Activated naive CD4-positive, alpha-beta T cell treated with anti-CD3 and anti-CD28 coated beads for 36 hours (primary cell): ENCODE measurements at regions not wholly inside any gene's neighbourhood (a gene's known extent, or its start where the extent isn't known, plus 50 kb on each side); places are given as distances from the start of the nearest gene placed in this dataset.

ENCODE experiments used
- CTCF ChIA-PET: fragments of 350-600 bp; sonication (Branson Sonifier 250); formaldehyde crosslinking; loops from one replicate; lab custom pipeline; 2021; ENCODE audit warnings: antibody characterized with exemption; lab: Charles Lee
- DNase-seq: peaks from one replicate; pipeline ENCODE4 v3.0.0-alpha.2; 2020
- H3K27ac Mint-ChIP-seq: one replicate; pipeline ENCODE4 v1.8.0; 2021; ENCODE audit warnings: mild to moderate bottlenecking, mixed read lengths
- H3K27me3 Mint-ChIP-seq: one replicate; pipeline ENCODE4 v1.8.0; 2021; ENCODE audit warnings: low read depth, mixed read lengths
- H3K36me3 Mint-ChIP-seq: one replicate; pipeline ENCODE4 v1.8.0; 2021; ENCODE audit warnings: low read depth, mixed read lengths
- H3K4me1 Mint-ChIP-seq: one replicate; pipeline ENCODE4 v1.8.0; 2021; ENCODE audit warnings: low read depth, mixed read lengths
- H3K4me3 Mint-ChIP-seq: one replicate; pipeline ENCODE4 v1.8.0; 2021; ENCODE audit warnings: mild to moderate bottlenecking, moderate library complexity, mixed read lengths
- H3K9me3 Mint-ChIP-seq: one replicate; pipeline ENCODE4 v1.8.0; 2021; ENCODE audit warnings: mixed read lengths
- intact Hi-C: fragments of 100-400 bp; cut with micrococcal nuclease; formaldehyde crosslinking; loops from one replicate; pipeline ENCODE4 v1.15.1; 2023

DNA sequence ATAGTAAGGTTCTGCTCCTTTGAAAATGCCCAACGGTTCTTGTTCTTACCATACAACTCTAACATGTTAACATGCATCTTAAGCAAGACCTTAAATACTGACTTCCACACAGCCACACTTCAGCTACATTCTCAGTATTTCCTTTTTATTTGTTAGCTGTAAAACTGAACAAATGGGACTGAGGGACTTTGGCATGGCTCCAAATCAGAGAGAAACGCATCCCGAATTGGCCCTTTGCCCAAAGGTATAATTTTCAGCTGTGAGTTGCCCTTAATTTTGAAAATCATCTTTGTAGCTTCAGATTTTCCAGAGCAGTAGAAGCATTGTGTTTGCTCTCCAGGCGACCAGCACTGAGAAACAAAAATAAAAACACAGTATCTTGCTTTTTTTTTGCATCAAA is 56.4 kb downstream of the NEUROD6 start:
- Mint-ChIP-seq H3K4me3 (no peak overlapping the region), H3K27me3 (no peaks in the 10 kb centered on the region), H3K27ac (no peak overlapping the region), H3K36me3 (no peaks in the 10 kb centered on the region), H3K9me3 (peaks cover 1% of the 10 kb centered on the region), H3K4me1 (no peaks in the 10 kb centered on the region)
- CTCF ChIA-PET, result no interaction called here
- intact Hi-C loops, result no loop called here
- no peak for DNase-seq

DNA sequence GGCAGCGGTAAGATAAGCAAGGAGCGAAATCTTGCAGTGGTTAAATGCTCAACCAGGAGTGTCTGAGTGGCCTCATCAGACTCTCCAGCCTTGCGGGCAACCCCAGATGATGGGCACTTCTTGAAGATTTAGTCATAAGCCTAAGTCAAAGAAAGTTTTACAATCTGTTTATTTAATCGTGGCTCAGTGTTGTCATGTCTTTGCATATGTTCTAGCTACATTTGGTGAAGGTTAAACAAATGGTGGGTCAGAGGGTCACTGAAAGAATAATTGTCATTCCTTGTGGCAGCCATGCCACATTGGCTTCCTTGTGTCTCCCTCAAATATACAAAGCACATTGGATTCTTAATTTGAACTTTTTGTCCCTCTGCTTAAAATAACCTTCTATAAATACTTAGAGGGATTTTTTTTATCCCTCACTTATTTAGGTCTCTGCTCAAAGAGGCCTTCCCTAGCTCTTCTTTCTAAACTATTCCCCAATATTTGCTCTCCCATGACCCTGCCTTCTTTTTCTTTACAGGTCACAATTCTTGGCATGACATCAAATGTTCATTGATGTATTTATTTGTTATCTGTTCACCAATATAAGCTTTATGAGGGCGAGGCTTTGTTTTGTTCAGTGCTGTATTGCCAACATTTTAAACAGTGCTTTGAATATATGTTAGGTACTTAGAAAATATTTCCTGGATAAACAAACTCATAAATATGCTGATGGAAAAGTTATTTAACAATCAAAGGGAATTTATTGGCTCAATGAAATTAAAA is 68.7 kb downstream of the NEUROD6 start:
- H3K4me1 Mint-ChIP-seq, result no peaks in the 10 kb centered on the region
- no peaks in the 10 kb centered on the region for H3K27me3 Mint-ChIP-seq
- no peak overlapping the region for H3K4me3 Mint-ChIP-seq
- CTCF ChIA-PET, result no interaction called here
- no peaks in the 10 kb centered on the region for H3K36me3 Mint-ChIP-seq
- no peak for DNase-seq
- H3K27ac Mint-ChIP-seq, result no peak overlapping the region
- H3K9me3 Mint-ChIP-seq, result no peaks in the 10 kb centered on the region
- intact Hi-C loops, result no loop called here

DNA sequence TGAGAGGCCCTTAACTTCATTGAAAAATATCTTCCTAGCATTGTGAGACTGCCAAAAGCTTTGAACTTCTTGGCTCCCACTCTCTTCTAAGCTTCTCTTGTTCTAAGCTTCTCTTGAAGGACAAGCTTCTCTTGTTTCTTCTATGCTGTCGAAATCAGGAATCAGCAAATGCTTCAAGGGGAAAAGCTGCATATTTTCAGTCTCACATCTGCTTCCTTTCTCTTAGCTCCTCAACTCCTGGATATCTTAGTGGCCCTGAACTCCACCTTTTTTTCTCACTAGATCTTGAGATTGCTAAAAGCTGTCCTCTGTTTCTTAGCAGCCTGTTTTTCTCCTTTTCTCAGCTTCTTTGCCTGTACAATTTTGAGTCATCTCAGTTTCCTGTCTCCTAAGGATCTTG is 73.0 kb downstream of the NEUROD6 start:
- intact Hi-C loops, result no loop called here
- CTCF ChIA-PET, result no interaction called here

DNA sequence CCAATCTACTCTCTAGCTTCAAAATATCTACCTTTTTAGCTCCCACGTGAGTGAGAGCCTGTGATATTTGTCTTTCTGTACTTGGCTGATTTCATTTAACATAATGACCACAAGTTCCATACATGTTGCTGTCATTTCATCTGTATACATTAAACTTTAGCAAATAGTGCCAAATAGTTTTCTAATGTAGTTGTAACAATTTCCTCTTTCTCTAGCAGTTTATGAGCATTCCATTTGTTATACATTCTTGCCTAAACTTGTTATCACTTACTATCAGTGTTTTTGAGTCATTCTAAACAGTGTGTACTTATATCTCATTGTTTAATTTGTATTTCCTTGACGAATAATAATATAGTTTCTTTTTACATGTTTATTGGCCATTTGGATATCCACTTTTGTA is 77.2 kb downstream of the NEUROD6 start:
- Mint-ChIP-seq H3K9me3 (no peaks in the 10 kb centered on the region), H3K27me3 (no peaks in the 10 kb centered on the region), H3K36me3 (no peaks in the 10 kb centered on the region), H3K4me3 (no peak overlapping the region), H3K27ac (no peak overlapping the region), H3K4me1 (no peaks in the 10 kb centered on the region)
- DNase-seq, result no peak
- CTCF ChIA-PET, result no interaction called here
- intact Hi-C loops, result no loop called here

More for the DNA sequence above, 73.0 kb downstream of the NEUROD6 start:
- no peak for DNase-seq
- H3K4me3 Mint-ChIP-seq, result no peak overlapping the region
- no peaks in the 10 kb centered on the region for H3K36me3 Mint-ChIP-seq
- H3K27me3 Mint-ChIP-seq, result no peaks in the 10 kb centered on the region
- no peak overlapping the region for H3K27ac Mint-ChIP-seq
- H3K9me3 Mint-ChIP-seq, result no peaks in the 10 kb centered on the region
- no peaks in the 10 kb centered on the region for H3K4me1 Mint-ChIP-seq

DNA sequence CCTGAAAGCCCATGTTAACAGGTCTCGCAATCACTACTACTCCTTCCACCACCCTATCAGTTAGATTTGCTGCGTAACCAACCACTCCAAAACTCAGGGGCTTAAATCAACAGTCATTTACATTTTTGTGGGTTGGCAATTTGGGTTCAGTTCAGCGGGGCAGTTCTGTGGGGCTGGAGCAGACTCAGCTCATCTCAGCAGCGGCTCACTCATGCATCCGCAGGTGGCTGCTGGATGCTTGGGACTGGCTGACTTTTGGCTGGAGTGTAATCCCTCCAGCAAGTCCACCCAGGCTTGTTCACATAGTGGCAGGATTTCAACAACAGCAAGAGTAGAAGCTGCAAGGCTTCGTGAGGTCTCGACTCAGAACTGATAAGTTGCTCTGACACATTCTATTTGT is 79.2 kb downstream of the NEUROD6 start:
- no peaks in the 10 kb centered on the region for H3K9me3 Mint-ChIP-seq
- CTCF ChIA-PET, result no interaction called here
- H3K27ac Mint-ChIP-seq, result no peak overlapping the region
- H3K4me1 Mint-ChIP-seq, result no peaks in the 10 kb centered on the region
- intact Hi-C loops, result no loop called here
- no peak overlapping the region for H3K4me3 Mint-ChIP-seq
- no peaks in the 10 kb centered on the region for H3K27me3 Mint-ChIP-seq
- no peak for DNase-seq
- no peaks in the 10 kb centered on the region for H3K36me3 Mint-ChIP-seq

DNA sequence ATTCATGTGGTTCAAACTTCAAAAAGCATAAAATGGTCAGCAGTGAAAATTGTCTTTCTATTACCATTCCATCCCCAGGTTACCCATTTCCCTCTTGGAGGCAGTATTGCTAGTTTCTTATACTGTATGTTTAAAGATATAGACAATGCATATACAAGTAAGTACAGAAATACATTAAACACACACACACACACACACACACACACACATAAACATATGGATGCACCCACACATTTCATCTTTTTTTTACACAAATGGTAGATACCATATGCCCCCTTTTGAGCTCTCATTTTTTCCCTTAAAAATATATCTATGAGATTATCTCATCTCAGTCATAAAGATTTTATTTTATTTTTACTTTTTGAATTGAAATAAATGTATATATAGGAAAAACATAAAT is 79.7 kb downstream of the NEUROD6 start:
- H3K9me3 Mint-ChIP-seq, result no peaks in the 10 kb centered on the region
- no peaks in the 10 kb centered on the region for H3K4me1 Mint-ChIP-seq
- H3K4me3 Mint-ChIP-seq, result no peak overlapping the region
- no peaks in the 10 kb centered on the region for H3K27me3 Mint-ChIP-seq
- intact Hi-C loops, result no loop called here
- H3K27ac Mint-ChIP-seq, result no peak overlapping the region
- no peak for DNase-seq
- CTCF ChIA-PET, result no interaction called here
- H3K36me3 Mint-ChIP-seq, result no peaks in the 10 kb centered on the region

DNA sequence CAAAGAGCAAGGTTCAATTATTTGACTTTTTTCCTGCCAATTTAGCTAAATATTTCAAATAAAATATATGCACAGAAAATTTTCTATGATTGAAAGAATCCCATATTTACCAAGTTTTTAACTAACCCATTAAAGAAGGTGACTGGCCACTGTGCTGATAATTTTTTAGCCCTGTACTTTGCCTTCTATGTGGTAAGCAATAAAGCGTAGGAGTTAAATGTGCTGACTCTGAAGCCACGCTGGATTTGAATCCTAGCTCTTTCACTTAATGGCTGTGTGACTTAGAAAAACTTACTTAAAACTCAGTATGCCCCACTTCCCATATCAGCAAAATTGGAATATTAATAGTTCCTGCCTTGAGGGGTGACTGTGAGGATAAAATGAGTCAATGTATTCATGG is 82.1 kb downstream of the NEUROD6 start:
- Mint-ChIP-seq H3K4me1 (no peaks in the 10 kb centered on the region), H3K9me3 (no peaks in the 10 kb centered on the region), H3K27ac (no peak overlapping the region), H3K27me3 (no peaks in the 10 kb centered on the region), H3K4me3 (no peak overlapping the region), H3K36me3 (no peaks in the 10 kb centered on the region)
- intact Hi-C loops, result no loop called here
- no peak for DNase-seq
- CTCF ChIA-PET, result no interaction called here

DNA sequence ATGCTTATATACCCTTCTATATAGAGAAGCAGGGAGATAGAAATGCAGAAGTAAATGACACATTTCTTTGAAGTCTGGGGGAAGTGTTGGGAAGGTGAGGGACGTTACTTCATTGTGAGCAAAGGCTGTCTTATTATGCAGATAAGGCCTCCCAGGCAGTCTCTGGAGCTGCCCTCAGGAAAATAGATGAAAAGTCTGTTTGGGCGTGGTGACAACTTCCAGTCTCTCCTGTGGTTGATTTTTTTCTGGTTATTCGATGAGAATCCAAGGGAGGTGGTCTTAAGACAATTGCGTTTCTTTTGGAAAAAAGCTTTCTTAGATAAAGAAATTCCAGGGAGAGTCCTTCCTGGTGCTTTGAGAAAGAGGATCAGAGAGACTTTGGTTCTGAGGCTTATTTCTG is 84.0 kb downstream of the NEUROD6 start:
- intact Hi-C loops, result no loop called here
- Mint-ChIP-seq H3K4me3 (no peak overlapping the region), H3K36me3 (no peaks in the 10 kb centered on the region), H3K4me1 (no peaks in the 10 kb centered on the region), H3K9me3 (no peaks in the 10 kb centered on the region), H3K27ac (no peak overlapping the region), H3K27me3 (no peaks in the 10 kb centered on the region)
- CTCF ChIA-PET, result no interaction called here
- no peak for DNase-seq

DNA sequence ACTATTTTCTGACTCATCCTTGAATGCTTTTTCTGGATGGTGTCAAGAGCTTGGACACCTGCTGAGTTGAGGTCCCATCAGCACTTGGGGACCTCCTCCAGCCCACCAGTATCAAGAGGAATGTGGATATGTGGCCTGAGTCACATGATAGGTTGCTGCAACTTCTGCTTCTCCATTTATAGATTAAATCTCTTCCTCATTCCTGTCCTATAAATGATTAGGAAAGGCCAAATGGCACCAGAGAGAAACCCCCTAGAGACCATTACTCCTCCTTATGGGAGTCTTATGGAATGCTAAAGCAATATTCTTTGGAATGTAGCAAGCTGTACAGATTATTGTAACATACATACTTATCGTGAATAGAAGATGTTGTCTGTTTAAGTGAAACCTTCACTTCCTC is 85.6 kb downstream of the NEUROD6 start:
- DNase-seq, result no peak
- Mint-ChIP-seq H3K4me1 (no peaks in the 10 kb centered on the region), H3K4me3 (no peak overlapping the region), H3K36me3 (no peaks in the 10 kb centered on the region), H3K27ac (no peak overlapping the region), H3K9me3 (no peaks in the 10 kb centered on the region), H3K27me3 (no peaks in the 10 kb centered on the region)
- CTCF ChIA-PET, result interaction anchor here (0.5 to 1.4 kb wide), 2 partner anchors 11 to 25 kb away, joined by 4 to 5 read pairs; no protein-coding TSS in a partner anchor
- intact Hi-C loops, result no loop called here

DNA sequence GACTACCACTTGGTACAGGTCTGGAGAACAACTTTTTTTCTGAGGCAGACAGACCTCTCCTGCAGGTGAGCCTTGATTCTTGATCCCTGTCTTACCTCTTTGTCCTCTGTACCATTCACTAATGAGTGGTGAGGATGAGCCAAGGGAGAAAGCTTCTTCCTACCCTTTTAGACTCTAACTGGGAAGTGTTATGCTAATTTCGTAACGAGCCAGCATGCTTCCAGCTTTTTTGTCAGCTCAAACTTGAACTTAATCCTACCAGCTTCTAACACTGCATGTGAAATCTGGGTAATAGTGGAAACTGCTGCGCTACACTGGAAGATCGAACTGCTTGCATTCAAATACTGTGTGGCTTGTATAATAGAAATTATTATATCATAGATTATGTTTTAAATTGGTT is 87.0 kb downstream of the NEUROD6 start:
- intact Hi-C loops, result no loop called here
- Mint-ChIP-seq H3K36me3 (no peaks in the 10 kb centered on the region), H3K4me1 (no peaks in the 10 kb centered on the region), H3K9me3 (no peaks in the 10 kb centered on the region), H3K27me3 (no peaks in the 10 kb centered on the region), H3K4me3 (no peak overlapping the region), H3K27ac (no peak overlapping the region)
- DNase-seq, result no peak
- CTCF ChIA-PET, result no interaction called here

DNA sequence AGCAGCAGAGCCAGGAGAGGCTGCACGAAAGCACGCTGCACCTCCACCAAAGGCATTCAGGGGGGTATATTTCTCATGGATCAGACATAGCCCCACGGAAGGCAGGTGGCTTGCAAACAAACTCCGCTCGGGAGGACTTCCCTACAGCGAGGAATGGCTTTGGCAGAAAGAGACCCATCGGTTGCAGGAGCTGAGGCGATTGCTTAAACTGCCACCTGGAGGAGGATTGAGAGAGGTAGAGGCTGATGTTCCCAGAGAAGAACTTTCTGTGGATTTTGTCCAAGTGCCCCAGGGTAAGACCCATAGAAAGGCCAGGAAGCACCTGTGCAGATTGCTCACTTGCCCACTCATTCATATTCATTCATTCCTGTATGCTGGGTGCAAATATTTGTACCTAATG is 89.1 kb downstream of the NEUROD6 start:
- Mint-ChIP-seq H3K4me1 (no peaks in the 10 kb centered on the region), H3K36me3 (no peaks in the 10 kb centered on the region), H3K9me3 (no peaks in the 10 kb centered on the region), H3K4me3 (no peak overlapping the region), H3K27me3 (no peaks in the 10 kb centered on the region), H3K27ac (no peak overlapping the region)
- CTCF ChIA-PET, result no interaction called here
- no peak for DNase-seq
- intact Hi-C loops, result no loop called here

DNA sequence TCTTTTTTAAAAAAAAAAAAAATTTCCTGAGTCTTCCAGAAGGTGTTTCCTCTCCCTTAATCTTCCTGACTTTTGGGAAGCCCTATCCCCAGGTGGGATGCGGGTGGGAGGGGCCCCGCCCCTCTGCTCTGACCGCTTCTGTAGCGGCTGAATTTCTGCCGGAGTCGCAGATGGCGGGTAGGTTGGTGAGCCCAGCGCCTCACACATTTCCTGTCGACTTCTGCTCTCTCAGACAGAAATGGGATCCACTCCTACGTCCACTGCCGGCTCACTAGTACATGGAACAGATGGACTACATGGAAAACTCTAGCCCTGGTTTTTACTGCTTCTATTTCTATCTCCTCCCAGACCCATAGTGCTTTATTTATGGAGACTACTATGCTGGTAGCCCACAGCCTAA is 90.9 kb downstream of the NEUROD6 start:
- H3K27me3 Mint-ChIP-seq, result no peaks in the 10 kb centered on the region
- intact Hi-C loops, result no loop called here
- no peak overlapping the region for H3K27ac Mint-ChIP-seq
- H3K36me3 Mint-ChIP-seq, result no peaks in the 10 kb centered on the region
- CTCF ChIA-PET, result interaction anchor here (0.9 kb wide), 1 partner anchor 122 kb away, joined by 3 read pairs; no protein-coding TSS in a partner anchor
- no peaks in the 10 kb centered on the region for H3K9me3 Mint-ChIP-seq
- H3K4me3 Mint-ChIP-seq, result no peak overlapping the region
- H3K4me1 Mint-ChIP-seq, result no peaks in the 10 kb centered on the region
- DNase-seq, result no peak

DNA sequence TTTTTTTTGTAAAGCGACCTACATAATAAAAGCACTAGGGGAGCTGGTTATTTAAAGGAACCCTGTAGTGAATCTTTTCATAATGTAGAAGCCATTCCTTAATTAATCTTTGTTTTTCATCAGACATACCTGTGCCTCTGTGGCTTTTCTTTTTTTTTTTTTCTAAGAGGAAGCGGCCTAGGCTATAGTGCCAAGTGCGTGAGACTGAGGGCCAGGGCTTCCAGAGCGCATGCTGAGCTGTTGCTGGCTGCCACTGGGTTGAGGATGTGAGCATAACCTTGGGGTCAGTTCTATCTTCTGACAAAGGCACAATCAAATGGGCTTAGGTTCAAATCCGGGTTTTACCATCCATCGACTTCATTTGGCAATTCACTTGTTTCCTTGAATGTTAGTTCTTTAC is 103.7 kb downstream of the NEUROD6 start:
- H3K27ac Mint-ChIP-seq, result no peak overlapping the region
- no peaks in the 10 kb centered on the region for H3K36me3 Mint-ChIP-seq
- no peaks in the 10 kb centered on the region for H3K9me3 Mint-ChIP-seq
- no peak overlapping the region for H3K4me3 Mint-ChIP-seq
- DNase-seq, result no peak
- intact Hi-C loops, result no loop called here
- no peaks in the 10 kb centered on the region for H3K4me1 Mint-ChIP-seq
- peaks cover 3% of the 10 kb centered on the region for H3K27me3 Mint-ChIP-seq
- CTCF ChIA-PET, result no interaction called here
